ENCODE measurements at regions not wholly inside any gene's neighbourhood (a gene's known extent, or its start where the extent isn't known, plus 50 kb on each side); places are given as distances from the start of the nearest gene placed in this dataset.
A peak's percentile ranks its signal among the peaks of the same experiment; 100 is the strongest.

- H3K27ac ChIP-seq: no peak overlapping the region
- no peak for TF ChIP-seq CTCF (conservative IDR thresholded peaks at IDR 0.05)
Measured at GRCh38 chr14:76708028-76708427, 53.2 kb upstream of the VASH1 start.

GRCh38 chr14:76708771-76709170, 52.5 kb upstream of the VASH1 start:
- no peak for TF ChIP-seq CTCF (conservative IDR thresholded peaks at IDR 0.05)
- no peak overlapping the region for H3K27ac ChIP-seq

GRCh38 chr14:76710056-76711010, 50.9 kb upstream of the VASH1 start:
- TF ChIP-seq CTCF (conservative IDR thresholded peaks at IDR 0.05): peak; percentile 90
- H3K27ac ChIP-seq: no peak overlapping the region

Data from VCaP (cell line).